Lower lobe of right lung (tissue), 2 donors: ENCODE measurements at regions not wholly inside any gene's neighbourhood (a gene's known extent, or its start where the extent isn't known, plus 50 kb on each side); places are given as distances from the start of the nearest gene placed in this dataset.

Experiments used
- ATAC-seq, 2 donors: fragments of 200-7000 bp; cut with Tn5 transposase; one replicate each; pipeline ENCODE4 v1.9.1; 2020 to 2022; ENCODE audit warnings: mild to moderate bottlenecking in 2 of 2, moderate library complexity in 2 of 2
- DNase-seq: peaks from one replicate; pipeline ENCODE4 v3.0.0-alpha.2; 2020
- H3K27ac ChIP-seq: fragments of 200-600 bp; one replicate; pipeline ENCODE4 v1.8.0; 2022
- H3K27me3 ChIP-seq: fragments of 200-600 bp; one replicate; pipeline ENCODE4 v1.8.0; 2022; ENCODE audit warnings: low read depth
- H3K36me3 ChIP-seq: fragments of 200-600 bp; one replicate; pipeline ENCODE4 v1.8.0; 2022; ENCODE audit warnings: mild to moderate bottlenecking
- H3K4me1 ChIP-seq: fragments of 200-600 bp; one replicate; pipeline ENCODE4 v1.8.0; 2022
- H3K4me3 ChIP-seq: fragments of 200-600 bp; one replicate; pipeline ENCODE4 v1.8.0; 2022; ENCODE audit warnings: mild to moderate bottlenecking
- H3K9me3 ChIP-seq: fragments of 200-600 bp; one replicate; pipeline ENCODE4 v1.8.0; 2022
- CTCF ChIP-seq: fragments of 200-600 bp; IDR thresholded peaks from one replicate; pipeline ENCODE4 v1.8.0; 2022; ENCODE audit warnings: antibody characterized with exemption, mild to moderate bottlenecking
- intact Hi-C: fragments of 100-400 bp; cut with DNase I; formaldehyde crosslinking; loops from one replicate; pipeline ENCODE4 v1.11.0; 2022
- donor health status: DM: no; HTN: yes; CAD: no; lungs with severe emphysema.

GRCh38 chr15:100735129-100736053 lies 133.0 kb downstream of the ASB7 start:
- ATAC-seq (no peak), DNase-seq (no peak)
- intact Hi-C loops, result no loop called here
- Histone ChIP-seq H3K36me3 (no peaks in the 10 kb centered on the region), H3K27me3 (no peaks in the 10 kb centered on the region), H3K4me3 (no peak overlapping the region), H3K4me1 (peaks cover 7% of the 10 kb centered on the region), H3K27ac (no peak overlapping the region), H3K9me3 (no peaks in the 10 kb centered on the region)
- no peak for TF ChIP-seq CTCF

GRCh38 chr15:100737214-100737613 lies 134.8 kb downstream of the ASB7 start:
- Histone ChIP-seq H3K27ac (no peak overlapping the region), H3K36me3 (no peaks in the 10 kb centered on the region), H3K27me3 (no peaks in the 10 kb centered on the region), H3K9me3 (no peaks in the 10 kb centered on the region), H3K4me1 (peaks cover 7% of the 10 kb centered on the region), H3K4me3 (no peak overlapping the region)
- DNase-seq, result no peak
- intact Hi-C loops, result no loop called here
- no peak for TF ChIP-seq CTCF
- ATAC-seq, result no peak

- H3K9me3 ChIP-seq, result no peaks in the 10 kb centered on the region
- no peak for DNase-seq
- intact Hi-C loops, result no loop called here
- no peak overlapping the region for H3K4me3 ChIP-seq
- ATAC-seq, result no peak
- no peaks in the 10 kb centered on the region for H3K36me3 ChIP-seq
- no peaks in the 10 kb centered on the region for H3K27me3 ChIP-seq
- TF ChIP-seq CTCF, result no peak
- no peak overlapping the region for H3K27ac ChIP-seq
- H3K4me1 ChIP-seq, result no peaks in the 10 kb centered on the region
Measured at GRCh38 chr15:100738614-100739013, 136.2 kb downstream of the ASB7 start.

- no peaks in the 10 kb centered on the region for H3K27me3 ChIP-seq
- intact Hi-C loops, result no loop called here
- no peaks in the 10 kb centered on the region for H3K36me3 ChIP-seq
- H3K4me1 ChIP-seq, result no peaks in the 10 kb centered on the region
- no peak overlapping the region for H3K4me3 ChIP-seq
- ATAC-seq (no peak), DNase-seq (no peak)
- no peak for TF ChIP-seq CTCF
- no peak overlapping the region for H3K27ac ChIP-seq
- H3K9me3 ChIP-seq, result no peaks in the 10 kb centered on the region
Measured at GRCh38 chr15:100740138-100740537, 137.7 kb downstream of the ASB7 start.

- ATAC-seq, result no peak
- H3K36me3 ChIP-seq, result no peaks in the 10 kb centered on the region
- no peak for TF ChIP-seq CTCF
- no peak overlapping the region for H3K4me3 ChIP-seq
- no peak for DNase-seq
- H3K9me3 ChIP-seq, result no peaks in the 10 kb centered on the region
- no peaks in the 10 kb centered on the region for H3K4me1 ChIP-seq
- H3K27me3 ChIP-seq, result no peaks in the 10 kb centered on the region
- intact Hi-C loops, result no loop called here
- H3K27ac ChIP-seq, result no peak overlapping the region
Measured at GRCh38 chr15:100751585-100751984, 128.0 kb upstream of the ALDH1A3 start.
